Fibroblast of mammary gland (primary cell): ENCODE measurements at regions not wholly inside any gene's neighbourhood (a gene's known extent, or its start where the extent isn't known, plus 50 kb on each side); places are given as distances from the start of the nearest gene placed in this dataset.

Experiments
- DNase-seq: peaks from one replicate; pipeline ENCODE4 v3.0.0-alpha.2; 2010; ENCODE audit warnings: low read depth
- H3K4me3 ChIP-seq: 2 replicates; pipeline ENCODE4 v1.5.1; 2011; ENCODE audit warnings: low read depth, mild to moderate bottlenecking, low read length, moderate library complexity; ENCODE audit not compliant: control insufficient read depth
- TF ChIP-seq, protein P1 (sequence below): conservative IDR thresholded peaks from 2 replicates; pipeline ENCODE4 v1.5.1; 2011; ENCODE audit warnings: low read depth, low read length, inconsistent platforms; ENCODE audit not compliant: control insufficient read depth, insufficient read depth

GRCh38 chr3:56909349-56909748 lies 107.6 kb upstream of the ARHGEF3 start:
- no peak overlapping the region for H3K4me3 ChIP-seq
- TF ChIP-seq, protein P1, sequence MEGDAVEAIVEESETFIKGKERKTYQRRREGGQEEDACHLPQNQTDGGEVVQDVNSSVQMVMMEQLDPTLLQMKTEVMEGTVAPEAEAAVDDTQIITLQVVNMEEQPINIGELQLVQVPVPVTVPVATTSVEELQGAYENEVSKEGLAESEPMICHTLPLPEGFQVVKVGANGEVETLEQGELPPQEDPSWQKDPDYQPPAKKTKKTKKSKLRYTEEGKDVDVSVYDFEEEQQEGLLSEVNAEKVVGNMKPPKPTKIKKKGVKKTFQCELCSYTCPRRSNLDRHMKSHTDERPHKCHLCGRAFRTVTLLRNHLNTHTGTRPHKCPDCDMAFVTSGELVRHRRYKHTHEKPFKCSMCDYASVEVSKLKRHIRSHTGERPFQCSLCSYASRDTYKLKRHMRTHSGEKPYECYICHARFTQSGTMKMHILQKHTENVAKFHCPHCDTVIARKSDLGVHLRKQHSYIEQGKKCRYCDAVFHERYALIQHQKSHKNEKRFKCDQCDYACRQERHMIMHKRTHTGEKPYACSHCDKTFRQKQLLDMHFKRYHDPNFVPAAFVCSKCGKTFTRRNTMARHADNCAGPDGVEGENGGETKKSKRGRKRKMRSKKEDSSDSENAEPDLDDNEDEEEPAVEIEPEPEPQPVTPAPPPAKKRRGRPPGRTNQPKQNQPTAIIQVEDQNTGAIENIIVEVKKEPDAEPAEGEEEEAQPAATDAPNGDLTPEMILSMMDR = no peak
- no peak for DNase-seq

- H3K4me3 ChIP-seq = no peak overlapping the region
- TF ChIP-seq, protein P1 = no peak
- DNase-seq = no peak
These were observed 106.3 kb upstream of the ARHGEF3 start for GRCh38 chr3:56908004-56908403.

- H3K4me3 ChIP-seq = no peak overlapping the region
- TF ChIP-seq, protein P1 = no peak
- DNase-seq = peak; percentile 36
These were observed 102.9 kb upstream of the ARHGEF3 start for GRCh38 chr3:56904552-56905215.

DNA sequence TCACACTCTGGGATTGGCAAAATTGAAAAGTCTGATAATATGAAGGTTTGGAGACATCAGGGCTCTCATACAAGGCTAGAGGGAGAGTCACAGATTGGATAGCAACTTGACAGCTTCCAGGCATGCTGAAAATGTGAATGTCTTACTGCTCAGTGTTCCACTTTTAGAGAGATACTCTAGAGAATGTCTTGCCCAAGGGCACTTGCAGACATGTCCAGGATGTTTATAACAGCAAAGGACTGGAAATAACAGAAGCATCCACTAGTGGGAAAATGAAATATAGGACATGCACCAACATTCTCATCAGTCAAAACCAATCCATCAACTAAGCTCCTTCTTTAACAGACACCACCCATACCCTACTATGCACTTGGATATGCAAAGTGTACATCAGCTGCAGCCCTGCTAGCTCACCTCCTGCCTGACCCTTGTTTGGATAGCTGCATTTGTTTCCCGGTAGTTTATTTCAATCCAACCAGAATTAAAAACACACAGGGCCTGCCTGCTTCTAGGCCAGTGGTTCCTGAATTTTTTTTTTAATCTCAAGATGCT lies 101.6 kb upstream of the ARHGEF3 start:
- no peak overlapping the region for H3K4me3 ChIP-seq
- DNase-seq = no peak
- TF ChIP-seq, protein P1 = no peak

GRCh38 chr3:56902468-56903160 lies 100.9 kb upstream of the ARHGEF3 start:
- H3K4me3 ChIP-seq = no peak overlapping the region
- TF ChIP-seq, protein P1 = no peak
- DNase-seq = no peak

DNA sequence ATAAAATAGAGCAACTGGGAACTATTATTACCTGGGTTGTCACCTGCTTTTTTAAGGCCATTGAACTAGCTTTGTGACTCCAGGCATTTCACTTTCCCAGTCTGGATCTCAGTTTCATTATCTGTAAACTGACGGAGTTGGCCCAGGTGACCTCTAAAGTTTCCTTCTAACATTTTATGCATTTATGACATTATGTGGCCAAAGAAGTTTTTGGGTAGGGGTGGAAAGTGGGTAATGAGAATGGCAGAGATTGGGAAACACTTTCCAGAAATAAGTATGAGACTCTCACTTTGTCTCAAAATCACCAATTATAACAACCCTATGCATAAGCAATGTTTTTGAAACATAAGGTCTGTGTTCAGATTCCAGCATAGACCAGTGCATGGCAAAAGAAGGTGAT lies 99.1 kb upstream of the ARHGEF3 start:
- TF ChIP-seq, protein P1 = no peak
- H3K4me3 ChIP-seq = no peak overlapping the region
- DNase-seq = no peak
